B cell (primary cell): ENCODE measurements at regions not wholly inside any gene's neighbourhood (a gene's known extent, or its start where the extent isn't known, plus 50 kb on each side); places are given as distances from the start of the nearest gene placed in this dataset.

ENCODE experiments used
- ATAC-seq: fragments of 200-7000 bp; cut with Tn5 transposase; one replicate; pipeline ENCODE4 v1.10.0; 2021; ENCODE audit warnings: low read depth, mild to moderate bottlenecking, moderate number of reproducible peaks, moderate library complexity
- CTCF ChIA-PET: fragments of 350-600 bp; sonication (Branson Sonifier 250); formaldehyde crosslinking; loops from one replicate; lab custom pipeline; 2021; ENCODE audit warnings: antibody characterized with exemption, inconsistent platforms; lab: Charles Lee
- POLR2A ChIA-PET: fragments of 350-600 bp; sonication (Branson Sonifier 250); formaldehyde crosslinking; loops from one replicate; lab custom pipeline; 2021; ENCODE audit warnings: antibody characterized with exemption; lab: Charles Lee
- DNase-seq: peaks from one replicate; pipeline ENCODE4 v3.0.0; 2013
- H2AFZ ChIP-seq: 2 replicates; pipeline ENCODE4 v1.6.1; 2012; ENCODE audit warnings: mild to moderate bottlenecking, low read depth, low read length; ENCODE audit not compliant: insufficient read depth, poor library complexity, severe bottlenecking
- H3K27ac ChIP-seq, 2 donors: 1 replicate in 1 of 2; 2 replicates in 1 of 2; pipeline ENCODE4 v1.5.1; 2012 to 2013; ENCODE audit warnings: low read length in 2 of 2, mild to moderate bottlenecking in 2 of 2, moderate library complexity in 1 of 2
- H3K27me3 ChIP-seq, 4 experiments: fragments of 200-600 bp in 1 of 4; sonication (generic) in 1 of 4; replicated peaks in 1 of 4; 1 replicate in 2 of 4; 2 replicates in 2 of 4; pipeline versions ENCODE4 v1.6.1 to v1.7.0; 2013 to 2016; ENCODE audit warnings: low read length in 3 of 4, mild to moderate bottlenecking in 2 of 4, mixed read lengths in 1 of 4, moderate library complexity in 1 of 4; ENCODE audit not compliant: insufficient read depth in 4 of 4, control insufficient read depth in 3 of 4; ENCODE audit errors: control extremely low read depth in 1 of 4
- H3K36me3 ChIP-seq, 2 experiments: replicated peaks in 1 of 2; 1 replicate in 1 of 2; 2 replicates in 1 of 2; pipeline versions ENCODE4 v1.6.1 to v1.7.1; 2013; ENCODE audit warnings: low read length in 1 of 2; ENCODE audit not compliant: insufficient read depth in 2 of 2, control insufficient read depth in 1 of 2; ENCODE audit errors: control extremely low read depth in 1 of 2, extremely low read depth in 1 of 2
- H3K4me1 ChIP-seq, 2 donors: fragments of 200-600 bp in 1 of 2; sonication (generic) in 1 of 2; 1 replicate in 1 of 2; 2 replicates in 1 of 2; pipeline versions ENCODE4 v1.5.1 to v1.6.1; 2013 to 2017; ENCODE audit warnings: low read length in 2 of 2; ENCODE audit not compliant: control insufficient read depth in 2 of 2, insufficient read depth in 2 of 2
- H3K4me2 ChIP-seq: replicated peaks from 2 replicates; pipeline ENCODE3; 2012; ENCODE audit warnings: mild to moderate bottlenecking, low read depth, low read length; ENCODE audit not compliant: poor library complexity, severe bottlenecking
- H3K4me3 ChIP-seq, 5 experiments: fragments of 200-600 bp in 1 of 5; sonication (generic) in 1 of 5; 1 replicate in 3 of 5; 2 replicates in 2 of 5; pipeline versions ENCODE4 v1.5.1 to v1.7.0; 2011 to 2016; ENCODE audit warnings: low read length in 4 of 5, mild to moderate bottlenecking in 4 of 5, low read depth in 2 of 5, control low read depth in 1 of 5, moderate library complexity in 1 of 5; ENCODE audit not compliant: insufficient read depth in 1 of 5; ENCODE audit errors: control extremely low read depth in 1 of 5, extremely low read depth in 1 of 5
- H3K79me2 ChIP-seq: fragments of 200-600 bp; sonication (generic); one replicate; pipeline ENCODE4 v1.6.0; 2016; ENCODE audit warnings: low read length; ENCODE audit not compliant: control insufficient read depth, insufficient read depth
- H3K9ac ChIP-seq: fragments of 200-600 bp; sonication (generic); 2 replicates; pipeline ENCODE4 v1.6.1; 2017; ENCODE audit warnings: mild to moderate bottlenecking, low read length, moderate library complexity
- H3K9me3 ChIP-seq, 3 donors: one replicate each; pipeline versions ENCODE4 v1.6.1 to v1.7.1; 2013; ENCODE audit warnings: low read length in 2 of 3; ENCODE audit not compliant: control insufficient read depth in 2 of 3, insufficient read depth in 1 of 3; ENCODE audit errors: control extremely low read depth in 1 of 3
- H4K20me1 ChIP-seq: 2 replicates; pipeline ENCODE4 v1.6.0; 2012; ENCODE audit warnings: mild to moderate bottlenecking, low read length; ENCODE audit not compliant: insufficient read depth, control insufficient read depth, poor library complexity, severe bottlenecking
- H3K27ac Mint-ChIP-seq: one replicate; pipeline ENCODE4 v1.8.0; 2021; ENCODE audit warnings: mixed read lengths
- H3K27me3 Mint-ChIP-seq: one replicate; pipeline ENCODE4 v1.8.0; 2021; ENCODE audit warnings: mixed read lengths
- H3K4me1 Mint-ChIP-seq: one replicate; pipeline ENCODE4 v1.8.0; 2021; ENCODE audit warnings: mixed read lengths
- H3K4me3 Mint-ChIP-seq: one replicate; pipeline ENCODE4 v1.8.0; 2021; ENCODE audit warnings: mixed read lengths
- H3K9me3 Mint-ChIP-seq: one replicate; pipeline ENCODE4 v1.8.0; 2022; ENCODE audit warnings: mixed read lengths; ENCODE audit not compliant: insufficient read depth
- CTCF ChIP-seq: fragments of 200-600 bp; IDR thresholded peaks from one replicate; pipeline ENCODE4 v1.8.0; 2022; ENCODE audit warnings: antibody characterized with exemption, mild to moderate bottlenecking
- EZH2 ChIP-seq: IDR thresholded peaks from 2 replicates; pipeline ENCODE4 v1.6.1; 2012; ENCODE audit warnings: borderline replicate concordance, low read depth, mild to moderate bottlenecking, moderate library complexity, low read length; ENCODE audit not compliant: insufficient read depth, poor library complexity, severe bottlenecking
- WGBS: methylation state at CpG from one replicate; pipeline ENCODE4 v1.1.5; 2013; ENCODE audit warnings: missing lambda C conversion rate; ENCODE audit not compliant: insufficient coverage; 5-methylcytosine and 5-hydroxymethylcytosine counted together
- intact Hi-C: fragments of 100-400 bp; cut with micrococcal nuclease; formaldehyde crosslinking; loops from one replicate; pipeline ENCODE4 v1.10.0; 2022

GRCh38 chr18:65990174-65990690 lies 239.4 kb downstream of the CDH7 start:
- H3K79me2 ChIP-seq: no peaks in the 10 kb centered on the region
- WGBS: 85% methylated on average over 2 of the region's 2 CpGs
- POLR2A ChIA-PET: no interaction called here
- no peak overlapping the region for H3K27ac ChIP-seq
- H3K4me1 Mint-ChIP-seq: no peaks in the 10 kb centered on the region
- H4K20me1 ChIP-seq: no peaks in the 10 kb centered on the region
- H3K27ac Mint-ChIP-seq: no peak overlapping the region
- no peaks in the 10 kb centered on the region for H3K4me1 ChIP-seq
- DNase-seq: no peak
- no peak overlapping the region for H3K9ac ChIP-seq
- ATAC-seq: no peak
- CTCF ChIA-PET: no interaction called here
- no peaks in the 10 kb centered on the region for H3K27me3 Mint-ChIP-seq
- H3K4me2 ChIP-seq: no peak overlapping the region
- H3K9me3 Mint-ChIP-seq: no peaks in the 10 kb centered on the region
- TF ChIP-seq EZH2 (no peak), CTCF (no peak)
- H3K9me3 ChIP-seq: no peaks in the 10 kb centered on the region
- H2AFZ ChIP-seq: no peak overlapping the region
- no peak overlapping the region for H3K4me3 Mint-ChIP-seq
- no peaks in the 10 kb centered on the region for H3K36me3 ChIP-seq
- no peaks in the 10 kb centered on the region for H3K27me3 ChIP-seq
- no peak overlapping the region for H3K4me3 ChIP-seq
- intact Hi-C loops: no loop called here

GRCh38 chr18:65988972-65989371 lies 238.2 kb downstream of the CDH7 start:
- no peak overlapping the region for H2AFZ ChIP-seq
- H3K27me3 ChIP-seq: no peaks in the 10 kb centered on the region
- no peaks in the 10 kb centered on the region for H3K4me1 ChIP-seq
- Mint-ChIP-seq H3K27me3 (no peaks in the 10 kb centered on the region), H3K9me3 (no peaks in the 10 kb centered on the region), H3K27ac (no peak overlapping the region), H3K4me3 (no peak overlapping the region), H3K4me1 (no peaks in the 10 kb centered on the region)
- H3K79me2 ChIP-seq: no peaks in the 10 kb centered on the region
- no CpG with 5 or more reads among the region's 3 CpGs for WGBS
- POLR2A ChIA-PET: no interaction called here
- H3K9me3 ChIP-seq: no peaks in the 10 kb centered on the region
- no peak overlapping the region for H3K4me3 ChIP-seq
- H4K20me1 ChIP-seq: no peaks in the 10 kb centered on the region
- no peaks in the 10 kb centered on the region for H3K36me3 ChIP-seq
- H3K27ac ChIP-seq: no peak overlapping the region
- H3K9ac ChIP-seq: no peak overlapping the region
- intact Hi-C loops: no loop called here
- DNase-seq (no peak), ATAC-seq (no peak)
- CTCF ChIA-PET: no interaction called here
- no peak for TF ChIP-seq EZH2
- no peak for TF ChIP-seq CTCF
- H3K4me2 ChIP-seq: no peak overlapping the region
